HFF-Myc (cell line): ENCODE measurements at regions not wholly inside any gene's neighbourhood (a gene's known extent, or its start where the extent isn't known, plus 50 kb on each side); places are given as distances from the start of the nearest gene placed in this dataset.
"Not testable (repeated sequence)": the region's sequence is repeated elsewhere in the genome, so short reads cannot be mapped to it uniquely, and the experiment has no call there.

Source experiments
- DNase-seq: peaks from one replicate; pipeline ENCODE4 v3.0.0-alpha.2; 2011; ENCODE audit warnings: low read depth; ENCODE audit errors: extremely low read depth
- H3K4me3 ChIP-seq: replicated peaks from 2 replicates; pipeline ENCODE4 v1.5.1; 2011; ENCODE audit warnings: low read depth, mild to moderate bottlenecking, control low read depth, low read length
- CTCF ChIP-seq: IDR thresholded peaks from 2 replicates; pipeline ENCODE4 v1.5.1; 2012; ENCODE audit warnings: mild to moderate bottlenecking, low read depth, low read length, control low read depth; ENCODE audit errors: missing control alignments

- no peak for DNase-seq
- H3K4me3 ChIP-seq = no peak overlapping the region
- no peak for TF ChIP-seq CTCF
Observed at GRCh38 chr10:65416094-65416493, 1509.7 kb upstream of the LRRTM3 start.

GRCh38 chr10:65419629-65420028 lies 1506.2 kb upstream of the LRRTM3 start:
- no peak for DNase-seq
- TF ChIP-seq CTCF = no peak
- no peak overlapping the region for H3K4me3 ChIP-seq

- no peak for TF ChIP-seq CTCF
- DNase-seq = no peak
- H3K4me3 ChIP-seq = no peak overlapping the region
Observed at GRCh38 chr10:65423043-65423442, 1502.8 kb upstream of the LRRTM3 start.

GRCh38 chr10:65429381-65429780 lies 1496.5 kb upstream of the LRRTM3 start:
- not testable (repeated sequence) for H3K4me3 ChIP-seq, DNase-seq

- TF ChIP-seq CTCF = no peak
- DNase-seq = no peak
- no peak overlapping the region for H3K4me3 ChIP-seq
Observed at GRCh38 chr10:65430979-65431378, 1494.9 kb upstream of the LRRTM3 start.

GRCh38 chr10:65470986-65471385 lies 1454.8 kb upstream of the LRRTM3 start:
- no peak for TF ChIP-seq CTCF
- DNase-seq = no peak
- no peak overlapping the region for H3K4me3 ChIP-seq

- no peak for DNase-seq
- no peak overlapping the region for H3K4me3 ChIP-seq
- TF ChIP-seq CTCF = no peak
Observed at GRCh38 chr10:65482848-65483247, 1443.0 kb upstream of the LRRTM3 start.
